Neural cell (in vitro differentiated cells): ENCODE measurements at regions not wholly inside any gene's neighbourhood (a gene's known extent, or its start where the extent isn't known, plus 50 kb on each side); places are given as distances from the start of the nearest gene placed in this dataset.

Experiments used
- H2AFZ ChIP-seq: fragments of 200-600, 300-800 bp; sonication (generic), shearing (Covaris generic); 2 replicates; pipeline ENCODE4 v1.6.0; 2014; ENCODE audit warnings: low read depth, mild to moderate bottlenecking, antibody characterized with exemption, low read length, moderate library complexity
- H3F3A ChIP-seq: fragments of 200-600 bp; shearing (Covaris generic); 2 replicates; pipeline ENCODE4 v1.6.1; 2016; ENCODE audit warnings: mild to moderate bottlenecking, moderate library complexity, mixed read lengths, antibody characterized with exemption, low read length; ENCODE audit not compliant: insufficient read depth, poor library complexity, severe bottlenecking
- H3K27ac ChIP-seq: fragments of 200-600, 300-800 bp; sonication (generic), shearing (Covaris generic); 2 replicates; pipeline ENCODE4 v1.5.1; 2014; ENCODE audit warnings: mild to moderate bottlenecking, low read length, moderate library complexity
- H3K27me3 ChIP-seq: fragments of 300-800, 200-600 bp; sonication (generic), shearing (Covaris generic); 2 replicates; pipeline ENCODE4 v1.6.0; 2014; ENCODE audit warnings: mild to moderate bottlenecking, low read depth, low read length, moderate library complexity; ENCODE audit not compliant: insufficient read depth
- H3K36me3 ChIP-seq: fragments of 300-800, 200-600 bp; sonication (generic), shearing (Covaris generic); 2 replicates; pipeline ENCODE4 v1.5.1; 2014; ENCODE audit warnings: mild to moderate bottlenecking, antibody characterized with exemption, low read length, moderate library complexity; ENCODE audit not compliant: insufficient read depth
- H3K4me2 ChIP-seq: fragments of 300-800, 200-600 bp; sonication (generic), shearing (Covaris generic); 2 replicates; pipeline ENCODE4 v1.6.0; 2014; ENCODE audit warnings: mild to moderate bottlenecking, low read length
- H3K4me3 ChIP-seq: fragments of 300-800, 200-600 bp; sonication (generic), shearing (Covaris generic); 2 replicates; pipeline ENCODE4 v1.5.1; 2014; ENCODE audit warnings: mild to moderate bottlenecking, low read length, moderate library complexity
- H3K79me2 ChIP-seq: fragments of 200-600 bp; shearing (Covaris generic); replicated peaks from 2 replicates; pipeline ENCODE4 v1.6.0; 2014; ENCODE audit warnings: mild to moderate bottlenecking, low read length, moderate library complexity; ENCODE audit not compliant: insufficient read depth
- H3K9ac ChIP-seq: fragments of 300-800, 200-600 bp; sonication (generic), shearing (Covaris generic); 2 replicates; pipeline ENCODE4 v1.6.1; 2016; ENCODE audit warnings: mild to moderate bottlenecking, low read length, mixed read lengths
- H3K9me2 ChIP-seq: fragments of 200-600 bp; shearing (Covaris generic); 2 replicates; pipeline ENCODE4 v1.6.1; 2016; ENCODE audit warnings: mild to moderate bottlenecking, low read length, mixed read lengths; ENCODE audit not compliant: insufficient read depth
- H3K9me3 ChIP-seq: fragments of 200-600, 300-800 bp; sonication (generic), shearing (Covaris generic); 2 replicates; pipeline ENCODE4 v1.6.1; 2016; ENCODE audit warnings: mild to moderate bottlenecking, mixed run types, low read length, moderate library complexity, mixed read lengths
- H4K20me1 ChIP-seq: fragments of 200-600 bp; shearing (Covaris generic); 2 replicates; pipeline ENCODE4 v1.6.1; 2016; ENCODE audit warnings: mild to moderate bottlenecking, mixed run types; ENCODE audit not compliant: insufficient read depth
- CTCF ChIP-seq: fragments of 450-650 bp; IDR thresholded peaks from 2 replicates; pipeline ENCODE4 v1.5.1; 2014; ENCODE audit warnings: antibody characterized with exemption, mild to moderate bottlenecking, moderate library complexity; ENCODE audit not compliant: poor library complexity, severe bottlenecking
- EP300 ChIP-seq: fragments of 450-650 bp; conservative IDR thresholded peaks from 2 replicates; pipeline ENCODE4 v1.6.1; 2014; ENCODE audit warnings: antibody characterized with exemption, mild to moderate bottlenecking, moderate library complexity; ENCODE audit not compliant: poor library complexity, severe bottlenecking
- EZH2 ChIP-seq: fragments of 200-600, 300-800 bp; shearing (Covaris generic), sonication (generic); IDR thresholded peaks from 2 replicates; pipeline ENCODE4 v1.6.1; 2014; ENCODE audit warnings: antibody characterized with exemption, low read length, borderline replicate concordance, mild to moderate bottlenecking; ENCODE audit not compliant: insufficient read depth, poor library complexity, severe bottlenecking
- MXI1 ChIP-seq: fragments of 450-650 bp; conservative IDR thresholded peaks from 2 replicates; pipeline ENCODE4 v1.6.1; 2014; ENCODE audit warnings: antibody characterized with exemption, mild to moderate bottlenecking; ENCODE audit not compliant: poor library complexity, severe bottlenecking
- POLR2AphosphoS5 ChIP-seq: IDR thresholded peaks from 2 replicates; pipeline ENCODE4 v1.6.1; 2012
- RAD21 ChIP-seq: fragments of 450-650 bp; conservative IDR thresholded peaks from 2 replicates; pipeline ENCODE4 v1.6.1; 2014; ENCODE audit warnings: antibody characterized with exemption, mild to moderate bottlenecking, moderate library complexity
- REST ChIP-seq: IDR thresholded peaks from 2 replicates; pipeline ENCODE4 v1.6.1; 2012; ENCODE audit warnings: borderline replicate concordance
- SMC3 ChIP-seq: fragments of 450-650 bp; conservative IDR thresholded peaks from 2 replicates; pipeline ENCODE4 v1.6.1; 2014; ENCODE audit warnings: antibody characterized with exemption, mild to moderate bottlenecking, moderate library complexity; ENCODE audit not compliant: poor library complexity
- TAF1 ChIP-seq: IDR thresholded peaks from 2 replicates; pipeline ENCODE4 v1.6.1; 2012; ENCODE audit warnings: low read depth

- H3K36me3 ChIP-seq, result no peaks in the 10 kb centered on the region
- H3K4me3 ChIP-seq, result no peak overlapping the region
- no peak for TF ChIP-seq EZH2
- no peak for TF ChIP-seq MXI1
- no peak for TF ChIP-seq SMC3
- no peak for TF ChIP-seq TAF1
- no peak for TF ChIP-seq CTCF
- TF ChIP-seq POLR2AphosphoS5, result no peak
- no peak for TF ChIP-seq RAD21
- no peak for TF ChIP-seq EP300
- TF ChIP-seq REST, result no peak
- H3K9ac ChIP-seq, result no peak overlapping the region
- H2AFZ ChIP-seq, result no peak overlapping the region
- H3K9me2 ChIP-seq, result no peaks in the 10 kb centered on the region
- H3F3A ChIP-seq, result no peaks in the 10 kb centered on the region
- H3K9me3 ChIP-seq, result no peaks in the 10 kb centered on the region
- no peaks in the 10 kb centered on the region for H3K79me2 ChIP-seq
- H3K4me2 ChIP-seq, result no peak overlapping the region
- H3K27ac ChIP-seq, result no peak overlapping the region
- H3K27me3 ChIP-seq, result no peaks in the 10 kb centered on the region
- no peaks in the 10 kb centered on the region for H4K20me1 ChIP-seq
Observed at GRCh38 chr3:72579581-72580245, 268.5 kb downstream of the SHQ1 start.

GRCh38 chr3:72579191-72579580 lies 269.1 kb downstream of the SHQ1 start:
- Histone ChIP-seq H3K9me2 (no peaks in the 10 kb centered on the region), H3K79me2 (no peaks in the 10 kb centered on the region), H4K20me1 (no peaks in the 10 kb centered on the region), H3K36me3 (no peaks in the 10 kb centered on the region), H2AFZ (no peak overlapping the region), H3K9me3 (no peaks in the 10 kb centered on the region), H3K9ac (no peak overlapping the region), H3K4me3 (no peak overlapping the region), H3K4me2 (no peak overlapping the region), H3K27me3 (no peaks in the 10 kb centered on the region), H3F3A (no peaks in the 10 kb centered on the region), H3K27ac (no peak overlapping the region)
- TF ChIP-seq CTCF (no peak), MXI1 (no peak), EZH2 (no peak), RAD21 (no peak), EP300 (no peak), SMC3 (no peak), REST (no peak), TAF1 (no peak), POLR2AphosphoS5 (no peak)
